ENCODE measurements at regions not wholly inside any gene's neighbourhood (a gene's known extent, or its start where the extent isn't known, plus 50 kb on each side); places are given as distances from the start of the nearest gene placed in this dataset.
"Not testable (repeated sequence)": the region's sequence is repeated elsewhere in the genome, so short reads cannot be mapped to it uniquely, and the experiment has no call there.

DNA sequence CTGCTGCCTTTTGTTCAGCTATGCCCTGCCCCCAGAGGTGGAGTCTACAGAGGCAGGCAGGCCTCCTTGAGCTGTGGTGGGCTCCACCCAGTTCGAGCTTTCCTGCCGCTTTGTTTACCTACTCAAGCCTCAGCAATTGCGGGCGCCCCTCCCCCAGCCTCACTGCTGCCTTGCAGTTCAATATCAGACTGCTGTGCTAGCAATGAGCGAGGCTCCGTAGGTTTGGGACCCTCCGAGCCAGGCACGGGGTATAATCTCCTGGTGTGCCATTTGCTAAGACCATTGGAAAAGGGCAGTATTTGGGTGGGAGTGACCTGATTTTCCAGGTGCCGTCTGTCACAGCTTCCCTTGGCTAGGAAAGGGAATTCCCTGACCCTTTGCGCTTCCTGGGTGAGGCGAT is 51.9 kb downstream of the DIPK2A start:
- not testable (repeated sequence) for DNase-seq

DNA sequence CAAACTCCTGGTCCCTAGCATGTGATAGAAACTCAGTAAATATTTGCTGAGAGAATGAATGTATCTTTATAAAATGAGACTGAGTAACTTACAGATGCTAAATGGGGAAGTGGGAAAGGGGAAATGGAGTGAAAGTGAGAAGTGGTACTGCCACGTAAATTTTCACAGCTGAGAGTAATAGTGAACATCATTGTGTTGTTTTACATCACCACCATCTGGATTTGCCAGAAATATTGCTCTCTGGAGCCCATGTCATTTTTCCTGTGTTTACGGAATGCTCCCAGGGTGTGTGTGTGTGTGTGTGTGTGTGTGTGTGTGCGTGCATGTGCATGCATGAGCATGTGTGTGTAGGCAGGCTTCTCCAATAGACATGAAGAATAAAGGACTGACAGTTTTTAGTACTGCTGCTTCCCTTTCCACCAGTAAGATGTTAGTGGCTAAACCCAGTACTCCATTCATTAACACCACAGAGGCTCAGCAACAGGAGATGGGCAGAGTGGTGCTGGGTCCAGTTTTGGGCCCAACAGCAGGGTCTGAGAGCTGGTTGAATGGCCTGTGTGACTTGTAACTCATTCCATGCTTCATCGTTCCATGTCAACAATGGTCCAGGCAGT is 57.3 kb downstream of the DIPK2A start:
- DNase-seq = no peak

DNA sequence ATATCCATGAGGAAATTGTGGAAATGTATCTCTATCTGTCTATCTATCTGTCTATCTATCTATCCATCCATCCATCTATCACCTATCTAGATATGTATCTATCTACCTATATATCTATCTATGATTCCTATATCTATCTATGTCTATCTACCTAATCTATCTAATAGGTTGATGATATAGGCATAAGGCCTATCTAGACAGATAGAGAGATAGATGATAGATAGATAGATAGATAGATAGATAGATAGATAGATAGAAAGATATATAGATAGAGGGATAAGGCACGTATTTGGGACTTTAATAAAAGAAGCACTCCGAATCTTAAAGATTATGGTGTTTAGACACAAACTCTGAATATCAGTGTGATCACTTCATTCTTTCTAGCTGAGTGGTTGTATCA is 58.1 kb downstream of the DIPK2A start:
- DNase-seq = no peak

DNA sequence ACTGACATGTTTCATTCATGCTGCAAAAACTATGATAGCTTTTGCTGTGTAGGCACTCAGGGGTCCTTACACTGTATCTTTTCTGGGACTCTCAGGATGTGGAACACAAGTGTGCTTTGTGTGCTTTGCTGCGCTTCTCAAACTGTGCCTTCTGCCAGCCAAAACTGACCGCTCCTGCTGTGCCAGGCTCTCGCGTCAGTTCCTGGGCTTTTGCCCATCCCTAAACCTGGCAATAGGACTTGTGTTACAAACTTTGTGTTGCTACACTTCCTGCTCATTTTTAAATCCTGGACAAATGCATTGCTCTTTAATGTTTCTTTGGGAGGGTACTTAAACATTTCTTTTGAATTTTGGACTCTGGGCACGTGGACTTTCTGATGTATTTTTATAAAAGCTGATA is 60.3 kb downstream of the DIPK2A start:
- DNase-seq = no peak

DNA sequence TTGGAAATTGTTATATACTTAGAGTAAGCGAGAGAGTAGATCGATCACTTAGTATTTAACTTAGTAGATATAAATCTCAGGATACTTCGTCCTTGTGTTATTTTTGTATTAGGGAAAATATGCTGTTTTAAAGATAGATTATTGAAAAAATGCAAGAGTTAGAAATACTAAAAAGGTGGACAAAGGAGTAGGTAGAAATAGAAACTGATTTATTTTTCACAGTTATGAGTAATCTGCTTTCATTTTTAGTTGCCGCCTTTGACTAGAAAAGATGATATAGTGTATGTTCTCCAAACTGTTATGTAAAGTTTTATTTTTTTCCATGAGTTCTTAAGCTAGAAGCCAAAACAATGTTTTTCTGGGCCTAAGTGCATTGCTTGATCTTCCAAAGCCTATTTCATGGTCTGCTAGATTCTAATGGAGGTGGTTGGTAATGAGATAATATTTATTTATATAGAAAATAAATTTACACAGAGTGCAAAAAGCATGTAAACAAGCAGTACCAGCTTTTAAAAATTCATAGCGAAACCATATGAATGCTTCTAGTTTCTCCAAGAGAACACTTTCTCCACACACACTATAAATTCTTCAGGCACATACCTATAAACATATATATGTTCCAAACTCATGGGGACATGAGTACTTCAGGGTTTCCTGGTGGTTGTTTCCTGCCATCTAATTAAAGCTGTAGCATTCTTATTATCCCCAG is 61.1 kb downstream of the DIPK2A start:
- no peak for DNase-seq

DNA sequence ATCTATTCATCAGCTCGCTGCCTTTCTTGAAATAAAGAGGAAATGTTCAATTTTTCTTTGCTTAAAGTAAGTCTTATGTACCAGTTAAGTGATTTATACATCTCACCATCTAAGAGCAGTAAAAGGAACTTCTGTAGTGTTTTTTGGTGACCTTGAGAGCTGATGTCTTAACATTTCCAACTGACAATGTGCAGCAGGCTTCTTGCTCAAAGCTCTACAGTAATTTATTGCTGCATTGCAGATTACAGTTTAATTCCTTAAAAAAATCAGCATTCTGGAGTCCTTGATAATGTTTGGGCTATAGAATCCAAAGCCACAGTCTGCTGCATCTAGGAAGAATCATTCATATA is 61.6 kb downstream of the DIPK2A start:
- DNase-seq = no peak

DNA sequence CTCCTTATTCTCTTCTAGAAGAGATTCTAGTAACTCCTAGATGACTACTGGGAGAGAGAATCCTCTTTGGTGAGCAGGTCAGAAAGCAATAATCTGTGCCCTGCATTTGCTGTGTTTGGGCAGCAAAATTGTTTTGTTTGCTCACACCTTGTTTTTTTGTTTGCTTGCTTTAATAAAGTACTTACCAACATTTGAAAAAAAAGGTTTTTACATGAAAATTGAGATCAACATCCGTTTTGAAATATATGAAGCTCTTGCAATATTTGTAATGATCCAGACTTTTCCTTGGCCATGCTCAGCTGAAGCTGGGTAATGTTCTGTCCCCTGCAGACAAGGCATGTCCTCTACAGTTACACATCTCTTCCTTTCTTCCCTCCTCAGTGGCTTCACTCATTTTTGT is 62.2 kb downstream of the DIPK2A start:
- DNase-seq = no peak

DNA sequence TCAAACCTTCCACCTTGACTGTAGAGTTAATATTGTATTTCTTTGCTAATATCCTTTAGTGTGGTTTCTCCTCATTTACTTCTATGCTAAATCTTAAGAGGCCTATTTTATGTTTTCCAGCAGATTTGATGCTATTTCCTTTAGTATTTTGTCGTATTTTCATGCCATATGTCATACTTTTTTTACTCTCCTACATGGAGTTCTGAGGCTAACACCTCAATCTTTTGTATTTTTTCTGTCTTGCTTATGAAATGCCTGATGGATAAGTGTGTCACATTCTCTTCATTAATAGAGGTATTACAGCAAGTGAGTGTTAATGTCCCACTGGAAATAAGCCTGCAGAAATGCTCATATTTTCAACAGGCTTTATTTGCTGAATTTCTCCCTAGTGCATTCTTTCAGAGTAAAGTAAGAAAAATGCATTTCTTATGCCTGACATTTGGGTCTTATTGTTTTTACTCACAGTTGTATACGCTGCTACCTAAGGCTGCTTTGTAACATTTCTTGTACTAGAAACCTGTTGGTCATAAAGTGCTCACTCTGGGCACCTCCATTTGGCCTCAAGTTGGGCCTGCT is 63.2 kb downstream of the DIPK2A start:
- no peak for DNase-seq

DNA sequence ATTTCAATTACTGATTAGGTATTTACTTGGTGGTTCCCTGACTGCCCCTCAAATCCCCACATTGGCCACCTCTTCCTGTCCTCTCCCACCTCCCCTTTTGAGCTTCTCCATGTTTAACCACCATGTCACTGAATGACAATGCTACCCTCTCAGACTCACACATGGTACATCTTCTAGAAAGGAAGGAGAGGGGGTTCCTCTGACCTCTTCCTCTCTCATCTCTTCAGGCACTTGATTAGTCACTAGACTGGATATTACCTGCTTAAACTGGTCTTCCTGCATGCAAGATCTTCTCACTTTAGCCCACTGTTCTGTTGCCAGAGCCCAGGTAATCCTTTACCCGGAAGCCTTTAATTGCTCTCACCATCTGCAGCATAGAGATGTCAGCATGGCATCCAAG is 64.9 kb downstream of the DIPK2A start:
- DNase-seq = no peak

DNA sequence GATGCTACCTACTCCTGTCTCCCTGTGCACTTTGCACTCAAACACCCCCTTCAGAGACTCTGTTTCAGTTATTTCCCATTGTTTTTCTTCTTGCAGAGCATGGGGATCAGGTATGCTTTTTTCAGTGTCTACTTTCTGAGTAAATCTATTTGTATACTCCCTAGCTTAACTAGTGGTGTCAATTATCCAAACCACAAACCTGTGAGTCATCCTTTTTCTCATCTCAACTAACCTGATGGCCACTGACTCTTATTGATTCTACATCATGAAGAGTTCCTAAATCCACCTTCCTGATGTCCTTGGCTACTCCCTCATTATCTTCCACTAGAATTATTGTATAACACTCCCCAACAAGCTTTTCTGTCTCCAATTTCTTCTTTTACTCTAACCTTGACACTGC is 68.0 kb downstream of the DIPK2A start:
- no peak for DNase-seq

DNA sequence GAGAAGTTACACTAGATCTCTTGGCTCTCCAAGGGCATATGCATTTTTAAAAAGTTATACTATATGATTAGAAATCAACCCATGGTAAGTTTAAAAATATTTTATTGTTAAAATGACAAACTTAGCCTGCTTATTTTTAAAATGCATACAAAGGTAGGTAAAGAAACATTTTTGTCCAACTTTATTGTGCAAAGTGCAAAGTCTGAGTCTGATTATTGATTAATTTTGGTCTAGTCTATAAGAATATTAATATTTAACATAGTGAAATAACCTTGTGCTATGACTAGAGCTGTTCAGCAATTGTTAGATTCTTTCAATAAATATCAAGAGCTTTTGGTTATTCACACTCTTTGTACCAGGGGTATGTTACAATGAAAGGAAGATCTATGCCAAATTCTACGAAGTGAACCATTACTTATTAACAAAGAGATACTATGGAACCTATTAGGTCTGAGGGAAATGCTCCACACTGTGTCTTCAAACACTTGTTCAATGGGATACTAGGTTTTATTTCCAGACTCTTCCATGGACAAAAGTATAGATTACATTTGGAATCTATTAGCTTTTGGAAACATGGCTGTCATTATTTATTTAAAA is 70.4 kb downstream of the DIPK2A start:
- no peak for DNase-seq

DNA sequence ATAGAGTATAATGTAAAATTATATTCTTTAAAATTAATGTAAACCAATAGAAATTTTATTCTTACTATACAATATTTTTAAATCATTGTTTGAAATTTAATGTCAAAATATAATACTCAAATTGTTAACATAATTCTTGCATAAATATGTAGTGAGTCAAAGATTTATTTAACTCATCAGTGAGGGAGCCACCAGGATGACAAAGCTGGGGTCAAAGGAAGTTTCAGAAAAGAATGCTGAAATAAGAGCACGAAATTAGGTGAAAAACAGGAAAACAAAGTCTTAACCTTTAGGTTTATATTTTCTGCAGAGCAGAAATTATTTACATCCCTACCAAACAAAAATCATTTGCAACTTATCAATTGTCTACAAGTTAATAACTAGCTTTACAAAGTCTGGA is 74.1 kb downstream of the DIPK2A start:
- no peak for DNase-seq

DNA sequence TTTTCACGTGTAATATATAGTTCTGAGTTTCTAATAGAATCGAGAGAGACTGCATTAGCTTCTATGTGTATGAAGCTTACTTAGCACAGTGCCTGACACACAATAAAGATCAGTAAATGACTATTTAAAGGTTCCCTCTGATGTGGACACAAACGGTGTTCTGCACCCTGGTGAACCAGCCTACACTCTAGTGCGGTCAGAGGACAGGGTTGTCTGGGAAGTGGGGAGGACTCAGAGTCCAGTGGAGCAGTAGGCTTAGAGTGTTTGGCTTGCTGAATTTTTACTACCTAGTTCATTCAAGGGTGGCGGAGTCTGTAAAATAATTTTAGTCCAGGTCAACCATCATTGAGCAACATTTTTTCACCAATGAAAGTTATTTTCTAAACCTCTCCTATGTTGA is 77.8 kb downstream of the DIPK2A start:
- no peak for DNase-seq

DNA sequence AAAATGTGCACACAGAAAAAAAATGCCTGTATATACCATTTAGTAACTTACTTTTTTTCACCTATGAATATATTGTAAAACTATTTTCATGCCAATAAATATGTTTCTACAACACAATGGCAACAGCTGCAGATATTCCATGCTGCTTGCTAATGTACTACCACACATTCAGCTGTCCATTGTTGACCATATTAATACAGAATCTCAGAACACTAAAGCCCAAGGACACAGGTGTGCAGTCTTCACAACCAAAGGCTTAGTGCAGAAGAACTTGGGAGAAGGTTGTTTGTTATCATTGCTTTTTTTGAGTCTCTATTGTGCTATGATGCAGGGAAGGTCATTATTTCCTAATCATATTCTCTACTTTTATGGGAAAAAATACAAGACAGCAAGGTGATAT is 79.6 kb downstream of the DIPK2A start:
- DNase-seq = no peak

DNA sequence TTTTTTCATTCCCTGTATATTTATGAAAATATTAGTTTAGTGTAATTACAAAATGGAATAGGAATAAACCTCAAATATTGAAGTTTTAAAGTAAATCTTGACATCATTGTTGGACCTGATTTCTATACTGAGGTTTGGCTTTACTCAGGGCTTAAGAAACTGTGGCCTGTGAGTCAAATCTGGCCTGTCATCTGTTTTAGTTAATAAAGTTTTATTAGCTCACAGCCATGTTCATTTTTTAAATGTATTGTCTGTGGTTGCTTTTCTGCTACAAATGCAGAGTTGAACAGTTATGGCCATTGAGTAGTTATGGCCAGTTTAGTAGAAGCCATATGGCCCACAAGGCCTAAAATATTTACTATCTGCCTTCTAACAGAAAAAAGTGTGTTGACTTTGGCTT is 80.7 kb downstream of the DIPK2A start:
- no peak for DNase-seq

DNA sequence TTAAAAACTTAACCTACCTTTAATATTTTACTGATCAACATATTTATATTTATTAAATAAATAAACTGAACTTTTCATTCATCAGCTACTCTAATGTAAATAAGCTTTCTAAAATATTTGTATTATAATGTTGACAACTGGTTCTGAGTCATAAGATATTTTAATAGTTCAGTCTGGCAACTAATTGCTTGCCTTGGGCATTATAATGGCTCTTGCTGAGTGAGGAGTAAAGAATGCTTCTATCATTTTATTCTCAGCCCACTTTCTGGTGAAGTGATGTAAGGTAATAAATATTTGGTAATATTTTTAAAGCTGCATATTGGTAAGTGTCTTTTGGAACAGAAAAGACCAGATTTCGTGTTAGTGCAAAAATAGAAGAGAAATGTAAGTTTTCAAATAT is 81.5 kb downstream of the DIPK2A start:
- no peak for DNase-seq

DNA sequence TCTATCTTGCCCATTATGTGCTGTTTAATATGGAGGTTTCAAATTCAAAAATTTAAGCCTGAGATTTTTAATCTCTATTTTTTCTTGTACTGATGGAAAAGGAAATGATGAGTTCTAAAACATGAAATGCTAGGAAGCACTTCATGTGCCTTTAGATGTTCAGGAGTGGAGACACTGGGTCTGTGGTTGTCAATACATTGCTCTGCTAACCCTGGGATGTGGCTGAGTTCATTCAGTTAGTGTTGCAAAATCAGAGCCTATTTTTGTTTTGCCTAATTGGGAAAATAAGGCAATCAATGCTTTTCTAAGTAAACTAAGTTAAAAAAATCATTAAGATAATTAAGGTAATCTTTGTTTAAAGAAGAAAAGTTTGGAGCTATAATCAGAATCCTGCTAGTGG is 83.1 kb downstream of the DIPK2A start:
- DNase-seq = no peak

DNA sequence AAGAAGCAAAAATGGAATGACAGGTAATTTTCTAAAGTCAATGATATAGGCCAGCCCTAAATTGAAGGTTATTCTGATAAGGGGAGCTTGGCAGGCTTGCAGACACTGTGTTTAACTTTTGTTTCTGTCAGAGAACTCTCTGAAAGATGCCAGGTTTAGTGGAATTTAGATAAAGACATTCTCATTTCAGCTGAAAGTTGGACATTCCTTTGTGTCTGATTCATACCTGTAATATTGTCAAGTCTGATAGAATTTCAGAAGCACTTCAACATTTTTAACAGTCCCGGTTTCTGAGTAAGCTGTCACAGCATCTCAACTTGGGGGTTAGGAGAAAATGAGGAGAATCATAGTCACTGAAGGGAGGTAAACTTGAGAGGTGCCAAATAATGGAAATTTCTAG is 84.0 kb downstream of the DIPK2A start:
- DNase-seq = no peak

DNA sequence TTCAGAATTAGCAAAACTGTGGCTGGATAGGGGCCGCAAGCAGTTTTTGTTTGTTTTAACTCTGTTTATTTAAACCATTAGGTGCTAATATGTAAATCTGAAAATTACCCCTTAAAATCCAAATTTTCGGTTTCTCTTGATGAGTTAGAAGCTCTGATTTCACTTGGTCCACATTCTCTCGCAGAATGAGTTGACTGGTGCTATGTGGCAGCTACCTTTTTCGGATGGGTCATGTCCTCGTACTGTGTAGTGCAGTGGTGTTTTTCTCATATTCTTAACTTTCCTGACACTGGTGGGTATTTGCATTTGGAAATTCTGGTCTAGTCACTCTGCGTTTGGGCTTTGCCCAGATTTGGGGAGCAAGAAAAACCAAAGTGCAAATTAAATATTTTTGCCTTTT is 87.1 kb downstream of the DIPK2A start:
- no peak for DNase-seq

DNA sequence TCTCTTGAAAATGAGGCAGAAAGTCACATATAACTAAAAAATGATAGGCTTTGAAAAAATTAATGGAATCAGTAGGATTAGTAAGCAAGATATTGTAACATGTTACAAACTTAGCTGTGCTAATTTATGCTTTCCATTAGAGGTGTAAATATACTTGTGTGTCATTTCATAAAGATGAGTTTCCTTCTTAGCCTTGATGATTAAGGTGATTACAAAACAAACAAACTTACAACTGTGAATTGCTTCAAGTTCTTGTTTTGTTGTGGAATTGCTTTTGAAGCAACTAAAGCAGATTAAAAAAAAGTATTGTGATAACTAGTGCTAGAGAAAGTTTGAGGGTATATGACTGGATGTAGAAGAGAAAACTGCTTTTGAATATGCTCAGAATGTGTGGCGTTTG is 87.9 kb downstream of the DIPK2A start:
- no peak for DNase-seq

DNA sequence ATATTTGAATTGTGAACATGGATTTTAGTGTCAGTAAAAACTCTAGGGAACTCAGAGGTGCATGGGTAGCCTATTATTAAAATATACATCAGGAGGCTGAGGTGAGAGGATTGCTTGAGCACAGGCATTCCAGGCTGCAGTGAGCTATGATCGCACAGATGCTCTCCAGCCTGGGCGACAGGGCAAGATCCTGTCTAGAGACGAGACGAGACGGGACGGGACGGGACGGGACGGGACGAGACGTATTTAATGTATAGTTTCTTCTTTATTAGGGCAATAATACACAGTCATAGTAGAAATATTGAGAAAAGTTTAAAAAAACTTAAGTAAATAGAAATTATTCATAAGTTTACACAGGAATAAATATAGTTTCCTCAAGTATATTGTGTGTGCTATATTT is 89.3 kb downstream of the DIPK2A start:
- no peak for DNase-seq

DNA sequence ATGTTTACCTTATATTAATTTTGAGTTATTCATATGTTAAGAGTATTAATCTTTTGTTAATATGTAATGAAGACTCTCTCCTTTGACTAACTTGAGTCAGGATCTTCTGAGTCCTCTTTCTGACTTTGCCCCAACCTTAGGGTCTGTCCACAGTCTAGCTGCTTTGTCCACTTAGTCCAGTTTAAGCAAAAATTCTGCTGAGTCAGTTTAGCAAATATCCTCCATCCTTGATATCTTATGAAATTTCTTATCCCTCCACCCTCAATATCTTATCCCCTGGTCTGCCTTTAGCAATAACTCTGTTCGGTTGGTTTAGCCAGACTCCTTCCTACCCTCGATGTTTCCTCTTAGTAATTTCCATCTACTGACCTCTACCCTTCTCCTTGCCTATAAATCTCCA is 91.7 kb downstream of the DIPK2A start:
- no peak for DNase-seq

DNA sequence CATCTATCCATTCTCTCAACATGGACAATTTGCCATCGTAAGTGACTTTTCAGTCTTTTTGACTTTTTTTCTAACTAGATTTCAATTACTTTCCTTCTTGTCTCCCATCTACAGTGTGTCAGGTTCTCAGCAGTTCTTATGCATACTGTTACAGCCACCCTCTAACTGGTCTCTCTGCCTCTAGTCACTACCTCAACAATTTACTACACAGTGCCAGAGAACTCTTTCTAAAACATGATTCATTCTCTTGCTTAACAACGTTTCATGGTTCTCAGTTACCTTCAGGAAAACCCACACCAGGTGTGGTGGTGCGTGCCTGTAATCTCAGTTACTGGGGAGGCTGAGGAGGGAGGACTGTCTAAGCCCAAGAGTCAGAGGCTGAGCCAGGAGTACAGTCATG is 95.4 kb downstream of the DIPK2A start:
- DNase-seq = no peak

DNA sequence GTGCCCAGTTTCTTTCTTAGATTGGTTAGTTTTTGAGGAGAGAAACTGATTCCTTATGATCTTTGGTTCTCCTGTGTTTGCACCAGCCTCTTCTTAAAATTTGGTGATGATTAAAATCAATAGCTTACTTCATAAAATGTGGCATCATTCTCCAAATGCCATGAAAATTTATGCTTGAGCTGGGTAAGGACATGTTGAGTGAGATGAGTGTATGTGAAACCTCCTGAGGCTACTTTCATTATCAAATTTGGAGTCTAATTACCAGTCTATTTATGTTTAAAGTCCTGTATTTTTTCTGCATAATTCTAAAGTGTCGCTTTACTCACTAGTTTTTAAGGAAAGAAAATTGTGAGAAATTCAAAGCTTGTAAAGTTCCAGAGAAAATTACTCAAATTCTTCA is 102.1 kb downstream of the DIPK2A start:
- DNase-seq = no peak

DNA sequence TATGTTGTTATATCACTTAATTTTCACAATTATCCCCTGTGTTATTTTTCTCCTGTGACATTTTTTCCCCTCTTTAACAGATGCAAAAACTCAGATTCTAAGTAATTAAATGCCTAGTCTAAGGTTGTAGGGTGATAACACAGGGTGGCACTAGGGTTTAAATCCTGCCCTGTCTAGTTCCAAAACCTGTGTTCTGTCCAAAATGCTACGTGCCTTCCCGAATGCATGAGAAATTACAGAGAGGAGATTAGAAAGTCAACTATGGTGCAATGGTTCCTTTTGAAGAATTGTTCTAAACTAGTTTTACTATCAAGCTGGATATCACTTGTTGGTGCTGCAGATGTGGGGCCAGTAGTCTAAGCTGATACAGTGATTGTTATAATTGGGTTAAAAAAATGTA is 108.0 kb downstream of the DIPK2A start:
- DNase-seq = no peak

Data from T1000 (cell line).